Activated naive CD8-positive, alpha-beta T cell treated with anti-CD3 and anti-CD28 coated beads, Interleukin-2, amount 10 ng/mL, durations not matched to agents 7 days and 5 days (primary cell): ENCODE measurements at regions not wholly inside any gene's neighbourhood (a gene's known extent, or its start where the extent isn't known, plus 50 kb on each side); places are given as distances from the start of the nearest gene placed in this dataset.

Source experiments
- ATAC-seq: fragments of 150-1000 bp; cut with Tn5 transposase; one replicate; pipeline ENCODE4 v1.10.0; 2021; ENCODE audit warnings: low read depth, moderate library complexity
- POLR2A ChIA-PET: fragments of 350-600 bp; sonication (Branson Sonifier 250); formaldehyde crosslinking; loops from one replicate; lab custom pipeline; 2021; ENCODE audit warnings: antibody characterized with exemption; lab: Charles Lee
- DNase-seq: peaks from one replicate; pipeline ENCODE4 v3.0.0; 2021
- H3K27ac Mint-ChIP-seq: one replicate; pipeline ENCODE4 v1.8.0; 2022; ENCODE audit warnings: mild to moderate bottlenecking, mixed read lengths
- H3K27me3 Mint-ChIP-seq: one replicate; pipeline ENCODE4 v1.8.0; 2022; ENCODE audit warnings: mild to moderate bottlenecking, moderate library complexity, mixed read lengths
- H3K36me3 Mint-ChIP-seq: one replicate; pipeline ENCODE4 v1.8.0; 2021; ENCODE audit warnings: mild to moderate bottlenecking, mixed read lengths
- H3K4me1 Mint-ChIP-seq: one replicate; pipeline ENCODE4 v1.8.0; 2021; ENCODE audit warnings: mixed read lengths
- H3K4me3 Mint-ChIP-seq: one replicate; pipeline ENCODE4 v1.8.0; 2022; ENCODE audit warnings: mild to moderate bottlenecking, moderate library complexity, mixed read lengths
- H3K9me3 Mint-ChIP-seq: one replicate; pipeline ENCODE4 v1.8.0; 2021; ENCODE audit warnings: mixed read lengths

DNA sequence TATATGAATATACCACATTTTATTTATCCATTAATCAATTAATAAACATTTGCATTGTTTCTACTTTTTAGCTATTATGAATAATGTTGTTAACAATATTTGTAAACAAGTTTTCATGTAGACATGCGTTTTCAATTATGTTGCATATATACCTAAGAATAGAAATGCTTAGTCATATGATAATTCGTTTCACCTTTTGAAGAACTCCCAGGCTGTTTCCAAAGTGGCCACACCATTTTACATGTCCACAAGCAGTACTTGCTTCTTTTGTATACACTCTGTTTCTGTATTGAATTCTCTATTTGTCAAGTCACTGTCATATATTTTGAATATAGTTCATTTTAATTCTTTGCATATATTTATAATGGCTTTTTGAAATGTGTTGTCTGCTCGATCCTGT is 206.9 kb upstream of the ZBTB20 start:
- POLR2A ChIA-PET, result no interaction called here
- no peak for ATAC-seq
- Mint-ChIP-seq H3K4me3 (no peak overlapping the region), H3K9me3 (no peaks in the 10 kb centered on the region), H3K27me3 (peaks cover 3% of the 10 kb centered on the region), H3K36me3 (peaks cover 2% of the 10 kb centered on the region), H3K27ac (no peak overlapping the region), H3K4me1 (no peaks in the 10 kb centered on the region)
- no peak for DNase-seq

DNA sequence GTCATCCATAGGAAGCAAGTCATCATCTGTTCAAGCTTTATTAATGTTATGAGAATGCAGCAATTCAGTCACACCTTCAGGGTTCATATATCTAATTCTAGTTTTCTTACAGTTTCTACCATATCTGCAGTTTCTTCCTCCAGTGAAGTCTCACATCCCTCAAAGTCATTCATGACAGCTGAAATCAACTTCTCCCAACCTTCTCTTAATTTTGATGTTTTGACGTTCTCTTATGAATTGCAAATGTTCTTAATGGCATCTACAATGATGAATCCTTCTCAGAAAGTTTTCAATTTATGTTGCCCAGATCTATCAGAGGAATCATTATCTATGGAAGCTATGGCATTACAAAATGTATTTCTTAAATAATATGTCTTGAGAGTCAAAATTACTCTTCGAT is 210.4 kb upstream of the ZBTB20 start:
- H3K9me3 Mint-ChIP-seq, result no peaks in the 10 kb centered on the region
- POLR2A ChIA-PET, result no interaction called here
- peaks cover 6% of the 10 kb centered on the region for H3K4me1 Mint-ChIP-seq
- ATAC-seq, result no peak
- H3K27ac Mint-ChIP-seq, result no peak overlapping the region
- H3K36me3 Mint-ChIP-seq, result peaks cover 2% of the 10 kb centered on the region
- no peak overlapping the region for H3K4me3 Mint-ChIP-seq
- no peak for DNase-seq
- no peaks in the 10 kb centered on the region for H3K27me3 Mint-ChIP-seq

DNA sequence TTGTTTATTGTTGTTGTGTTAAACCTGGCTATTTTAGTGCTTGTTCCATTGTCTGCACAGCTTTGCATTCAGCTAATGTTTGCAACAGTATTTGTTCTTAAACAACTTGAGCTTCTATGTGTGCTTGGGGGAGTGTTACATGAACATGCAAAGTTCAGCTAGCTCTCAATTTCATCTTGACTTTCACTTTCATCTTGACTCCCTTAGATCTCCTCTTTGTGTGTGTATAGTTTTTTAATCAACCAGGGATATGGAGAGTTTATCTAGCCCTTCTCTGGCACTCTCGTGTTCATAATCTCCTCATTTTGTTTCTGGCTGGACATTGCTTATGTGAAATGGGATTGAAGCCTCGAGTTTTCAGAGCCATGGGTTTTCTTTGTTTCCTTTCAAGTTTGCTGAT is 212.4 kb upstream of the ZBTB20 start:
- POLR2A ChIA-PET, result no interaction called here
- H3K36me3 Mint-ChIP-seq, result peaks cover 2% of the 10 kb centered on the region
- H3K4me3 Mint-ChIP-seq, result peak overlapping the region; percentile 63
- ATAC-seq, result peak; percentile 88
- H3K9me3 Mint-ChIP-seq, result peaks cover 3% of the 10 kb centered on the region
- DNase-seq, result no peak
- peaks cover 6% of the 10 kb centered on the region for H3K4me1 Mint-ChIP-seq
- H3K27ac Mint-ChIP-seq, result peak overlapping the region; percentile 83
- no peaks in the 10 kb centered on the region for H3K27me3 Mint-ChIP-seq

DNA sequence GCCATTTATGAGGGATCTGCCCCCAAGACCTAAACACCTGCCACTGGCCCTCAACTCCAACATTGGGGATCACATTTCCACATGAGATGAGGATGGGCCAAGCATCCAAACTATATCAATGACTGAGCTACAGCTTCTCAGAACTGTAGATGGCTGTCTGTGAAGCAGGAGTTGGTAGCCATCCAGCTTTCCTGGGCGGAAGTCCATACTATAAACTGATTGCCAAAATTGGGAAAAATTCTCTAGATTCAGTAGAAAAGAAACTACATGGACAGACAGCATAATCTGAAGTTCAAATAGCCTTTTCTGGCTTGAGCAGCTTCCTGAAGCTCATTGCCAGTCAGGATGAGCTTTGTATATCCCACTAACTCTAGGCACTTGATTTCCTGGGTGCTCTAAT is 214.7 kb upstream of the ZBTB20 start:
- Mint-ChIP-seq H3K4me3 (no peak overlapping the region), H3K27me3 (no peaks in the 10 kb centered on the region), H3K36me3 (peaks cover 2% of the 10 kb centered on the region), H3K4me1 (peaks cover 6% of the 10 kb centered on the region), H3K9me3 (peaks cover 3% of the 10 kb centered on the region), H3K27ac (no peak overlapping the region)
- DNase-seq (no peak), ATAC-seq (no peak)
- POLR2A ChIA-PET, result no interaction called here

DNA sequence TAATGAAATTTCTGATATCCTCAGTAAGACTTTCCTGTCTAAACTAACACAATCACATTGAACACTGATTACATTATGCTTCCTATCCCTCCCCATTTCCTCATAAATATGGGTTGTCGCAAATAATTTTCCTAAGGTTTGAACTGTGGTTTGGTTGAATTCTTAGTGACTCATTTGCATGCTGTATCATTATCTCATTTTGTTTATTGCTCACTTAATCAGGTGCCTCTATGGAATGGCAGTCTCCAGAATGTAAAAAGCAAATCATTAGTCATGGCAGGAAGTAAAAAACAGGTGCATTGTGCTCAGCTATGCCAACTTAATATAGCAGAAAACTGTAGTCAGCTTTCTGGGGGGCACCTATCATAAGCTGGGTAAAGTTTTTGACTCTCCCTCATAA is 216.0 kb upstream of the ZBTB20 start:
- peaks cover 3% of the 10 kb centered on the region for H3K9me3 Mint-ChIP-seq
- no peak for ATAC-seq
- no peak overlapping the region for H3K4me3 Mint-ChIP-seq
- DNase-seq, result no peak
- no peaks in the 10 kb centered on the region for H3K27me3 Mint-ChIP-seq
- POLR2A ChIA-PET, result no interaction called here
- peaks cover 6% of the 10 kb centered on the region for H3K4me1 Mint-ChIP-seq
- H3K36me3 Mint-ChIP-seq, result peaks cover 2% of the 10 kb centered on the region
- no peak overlapping the region for H3K27ac Mint-ChIP-seq

DNA sequence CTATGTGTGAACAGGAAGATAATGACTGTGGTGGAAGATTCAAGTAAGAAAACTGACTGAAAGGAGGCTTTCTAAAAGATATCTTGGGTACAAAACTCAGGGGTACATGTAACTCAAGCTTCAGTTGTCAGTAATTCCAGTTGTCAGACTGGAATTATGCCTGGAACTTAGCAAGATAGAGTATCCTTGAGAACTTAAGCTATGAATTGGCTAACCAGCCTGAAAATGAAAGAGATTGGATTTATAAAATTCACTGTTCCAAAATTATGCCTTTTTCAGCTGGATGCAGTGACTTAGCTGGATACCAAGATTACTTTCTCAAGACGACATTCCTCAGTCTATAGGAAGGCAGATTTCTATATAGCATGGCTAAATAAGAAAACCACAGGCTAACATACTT is 221.9 kb upstream of the ZBTB20 start:
- Mint-ChIP-seq H3K27ac (no peak overlapping the region), H3K9me3 (peaks cover 5% of the 10 kb centered on the region), H3K4me3 (no peak overlapping the region), H3K36me3 (no peaks in the 10 kb centered on the region), H3K27me3 (peaks cover 12% of the 10 kb centered on the region), H3K4me1 (no peaks in the 10 kb centered on the region)
- ATAC-seq, result no peak
- DNase-seq, result no peak
- POLR2A ChIA-PET, result no interaction called here

DNA sequence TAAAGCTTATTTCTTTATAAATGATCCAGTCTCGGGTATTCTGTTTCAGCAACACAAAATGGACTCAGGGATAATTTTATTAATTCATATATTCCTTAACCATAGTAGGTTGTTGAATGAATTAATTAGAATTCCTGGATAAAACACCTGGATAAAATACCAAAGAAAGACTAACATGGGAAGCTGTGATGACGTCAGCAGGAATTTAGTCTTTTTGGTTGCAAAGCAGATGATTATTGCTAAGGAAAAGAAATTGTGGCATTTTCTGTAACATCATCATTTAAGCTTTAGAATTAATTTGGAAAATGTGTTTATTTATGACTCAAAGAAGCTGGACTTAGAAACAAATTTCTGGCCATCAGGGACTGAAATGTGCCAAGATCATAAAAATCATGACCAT is 228.3 kb upstream of the ZBTB20 start:
- DNase-seq, result no peak
- POLR2A ChIA-PET, result no interaction called here
- no peak overlapping the region for H3K4me3 Mint-ChIP-seq
- no peak for ATAC-seq
- H3K9me3 Mint-ChIP-seq, result peaks cover 2% of the 10 kb centered on the region
- no peaks in the 10 kb centered on the region for H3K4me1 Mint-ChIP-seq
- H3K36me3 Mint-ChIP-seq, result no peaks in the 10 kb centered on the region
- H3K27me3 Mint-ChIP-seq, result peaks cover 15% of the 10 kb centered on the region
- H3K27ac Mint-ChIP-seq, result no peak overlapping the region

DNA sequence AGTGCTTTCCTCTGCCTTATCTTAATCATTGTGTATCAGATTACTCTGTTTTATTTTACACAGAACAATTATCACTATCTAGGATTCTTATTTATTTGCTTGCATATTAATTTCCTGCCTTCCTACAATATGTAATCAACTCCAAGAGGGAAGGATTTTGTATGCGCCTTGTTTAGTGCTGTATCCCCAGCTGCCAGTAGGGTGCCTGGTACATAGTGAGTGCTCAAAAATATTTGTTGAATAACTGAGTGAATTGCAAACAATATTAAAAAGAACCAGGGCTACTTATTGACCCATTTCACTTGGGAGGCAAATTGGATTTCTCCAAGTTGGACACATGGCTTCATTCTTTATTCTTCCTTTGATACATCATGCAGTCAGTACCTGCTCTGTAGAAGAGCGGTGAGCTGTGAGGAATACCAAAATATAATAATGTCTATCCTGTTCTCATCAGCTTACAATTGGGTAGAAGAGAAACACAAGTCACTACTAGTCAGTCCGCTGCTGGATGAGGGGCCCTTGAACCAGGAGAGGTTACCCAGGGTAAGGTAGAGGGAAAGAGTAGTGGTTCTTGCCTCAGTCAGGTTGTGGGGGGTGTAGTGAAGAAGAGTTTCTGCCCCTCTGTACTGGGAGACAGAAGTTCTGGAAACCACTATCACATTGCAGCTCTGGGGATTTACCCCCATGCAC is 233.9 kb upstream of the ZBTB20 start:
- Mint-ChIP-seq H3K9me3 (no peaks in the 10 kb centered on the region), H3K4me3 (no peak overlapping the region)

DNA sequence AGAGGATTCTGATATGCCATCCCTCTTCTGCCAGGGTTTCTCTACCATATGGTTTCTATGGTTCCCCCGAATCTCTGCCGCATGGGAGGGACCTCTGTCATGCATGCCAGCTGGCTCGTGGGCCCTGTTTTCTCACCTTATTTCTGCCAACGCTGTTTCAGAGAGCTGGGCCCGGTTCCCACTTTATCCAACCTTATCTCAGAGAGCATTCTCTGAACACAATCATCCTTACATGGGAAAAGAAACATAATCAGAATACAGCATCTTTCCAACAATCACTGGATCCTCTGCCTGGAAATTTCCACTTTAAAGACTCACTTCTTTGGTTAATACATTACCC is 234.5 kb upstream of the ZBTB20 start:
- H3K4me1 Mint-ChIP-seq, result no peaks in the 10 kb centered on the region
- no peak overlapping the region for H3K27ac Mint-ChIP-seq
- ATAC-seq (no peak), DNase-seq (no peak)
- H3K36me3 Mint-ChIP-seq, result no peaks in the 10 kb centered on the region
- no peak overlapping the region for H3K4me3 Mint-ChIP-seq
- no peaks in the 10 kb centered on the region for H3K9me3 Mint-ChIP-seq
- H3K27me3 Mint-ChIP-seq, result peaks cover 7% of the 10 kb centered on the region
- POLR2A ChIA-PET, result no interaction called here

More for the DNA sequence above, 233.9 kb upstream of the ZBTB20 start:
- DNase-seq (no peak), ATAC-seq (no peak)
- Mint-ChIP-seq H3K27me3 (peaks cover 6% of the 10 kb centered on the region), H3K27ac (no peak overlapping the region), H3K36me3 (no peaks in the 10 kb centered on the region), H3K4me1 (no peaks in the 10 kb centered on the region)
- POLR2A ChIA-PET, result no interaction called here

DNA sequence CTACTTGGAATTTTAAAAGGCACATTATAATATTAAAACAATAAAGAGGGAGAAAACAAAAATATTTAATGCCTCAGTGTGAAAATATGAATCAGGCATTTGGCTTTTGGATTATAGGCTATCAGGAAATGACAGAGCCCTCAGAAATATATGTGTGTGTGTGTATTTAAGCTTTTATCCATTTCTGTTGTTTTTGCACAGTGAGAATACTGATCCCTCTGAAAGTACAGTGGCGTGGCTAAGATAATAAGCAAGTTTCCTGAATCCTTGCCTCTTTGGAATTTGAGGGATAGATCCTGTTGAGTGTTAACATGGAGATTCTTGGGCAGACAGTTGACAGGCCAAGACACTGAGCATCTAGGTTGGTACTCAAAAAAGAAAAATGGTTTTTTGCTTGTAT is 234.8 kb upstream of the ZBTB20 start:
- ATAC-seq, result no peak
- POLR2A ChIA-PET, result no interaction called here
- no peaks in the 10 kb centered on the region for H3K36me3 Mint-ChIP-seq

DNA sequence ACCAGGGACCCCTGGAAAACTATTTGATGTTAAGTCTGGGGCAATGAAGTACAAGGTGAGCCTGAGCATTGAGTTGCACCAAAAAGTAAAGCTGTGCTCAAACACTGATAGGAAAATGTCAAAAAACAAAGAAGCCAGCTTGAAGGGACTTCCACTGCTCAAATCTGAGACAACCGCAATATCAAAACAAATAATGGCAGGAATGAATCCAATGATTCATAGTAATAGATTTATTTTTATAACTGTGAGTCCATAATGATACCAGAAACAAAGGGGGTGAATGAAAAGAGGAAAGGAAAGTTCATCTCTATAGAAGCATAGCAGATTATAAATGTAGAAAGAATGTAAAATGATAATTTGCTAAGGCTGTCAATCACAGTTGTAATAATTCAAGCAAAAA is 237.3 kb upstream of the ZBTB20 start:
- no peak overlapping the region for H3K27ac Mint-ChIP-seq
- POLR2A ChIA-PET, result no interaction called here

More for the DNA sequence above, 234.8 kb upstream of the ZBTB20 start:
- Mint-ChIP-seq H3K4me1 (no peaks in the 10 kb centered on the region), H3K27me3 (peaks cover 7% of the 10 kb centered on the region), H3K9me3 (no peaks in the 10 kb centered on the region), H3K4me3 (no peak overlapping the region), H3K27ac (no peak overlapping the region)
- DNase-seq, result no peak

DNA sequence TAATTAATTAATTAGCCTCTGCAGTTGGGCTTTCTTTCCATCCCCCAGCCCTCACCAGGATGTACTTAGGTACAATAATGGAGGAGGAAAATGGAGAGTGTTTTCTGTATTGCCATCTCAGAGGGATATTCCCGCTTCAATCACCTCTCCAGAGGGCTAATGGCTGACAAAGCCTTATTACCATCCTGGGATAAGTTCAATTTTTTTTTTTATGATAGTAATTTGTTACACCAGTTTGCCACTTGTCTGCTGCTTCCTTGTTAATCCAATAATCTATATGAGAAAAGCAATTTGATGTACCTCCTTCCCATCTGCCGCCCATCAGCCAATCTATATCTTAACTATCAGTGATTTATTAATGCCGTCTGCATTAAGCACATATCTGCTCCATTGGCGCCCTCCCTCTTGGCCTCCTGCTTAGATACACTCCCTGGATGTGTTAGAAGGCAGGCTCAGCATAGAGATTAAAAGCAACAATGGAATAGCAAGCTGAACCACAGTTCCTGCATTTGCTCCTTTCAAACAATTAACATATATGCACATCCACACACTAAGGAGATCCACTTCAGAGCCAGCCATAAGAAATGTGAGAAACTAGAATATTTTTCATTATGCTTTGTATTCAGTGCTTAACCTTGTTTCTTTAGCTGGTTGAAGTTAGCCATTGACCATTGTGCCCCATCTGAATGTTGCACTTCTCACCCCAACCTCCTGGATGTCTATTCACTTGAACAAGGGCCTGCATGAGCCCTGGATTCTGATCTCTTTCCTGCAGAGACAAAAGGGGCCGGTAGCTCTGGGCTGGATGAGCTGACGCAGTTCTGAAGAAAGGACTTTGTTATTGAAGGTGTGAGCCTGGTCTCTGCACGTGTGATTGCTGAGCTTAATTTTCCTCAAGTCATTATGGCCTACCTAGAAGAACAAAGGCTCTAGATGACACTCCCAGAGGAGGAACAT is 237.3 kb upstream of the GAP43 start:
- Mint-ChIP-seq H3K36me3 (no peaks in the 10 kb centered on the region), H3K9me3 (no peaks in the 10 kb centered on the region), H3K4me3 (no peak overlapping the region), H3K4me1 (no peaks in the 10 kb centered on the region), H3K27ac (no peak overlapping the region), H3K27me3 (peaks cover 7% of the 10 kb centered on the region)
- ATAC-seq, result no peak
- POLR2A ChIA-PET, result no interaction called here
- no peak for DNase-seq

More for the DNA sequence above, 237.3 kb upstream of the ZBTB20 start:
- Mint-ChIP-seq H3K4me1 (no peaks in the 10 kb centered on the region), H3K9me3 (no peaks in the 10 kb centered on the region), H3K4me3 (no peak overlapping the region), H3K36me3 (no peaks in the 10 kb centered on the region), H3K27me3 (peaks cover 7% of the 10 kb centered on the region)
- no peak for DNase-seq
- ATAC-seq, result no peak

DNA sequence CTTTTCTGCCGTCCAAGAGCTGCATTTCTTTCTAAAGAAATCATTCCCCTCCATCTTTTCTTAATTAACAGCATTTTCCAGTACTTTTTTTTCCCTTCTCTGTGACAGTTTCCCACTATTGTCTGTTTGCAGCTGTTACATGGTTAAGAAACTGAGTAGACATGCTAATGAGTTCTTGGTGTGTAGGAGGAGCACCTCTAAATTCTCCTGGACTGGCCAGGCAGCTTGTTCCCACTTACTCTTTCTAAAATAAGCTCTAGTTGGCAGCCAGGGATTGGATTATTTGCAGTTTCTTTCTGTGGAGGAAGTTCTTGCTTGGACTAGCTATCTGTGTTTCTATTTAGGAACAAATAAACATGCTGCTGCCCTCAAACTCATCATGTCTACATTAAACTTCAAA is 235.1 kb upstream of the GAP43 start:
- no peaks in the 10 kb centered on the region for H3K9me3 Mint-ChIP-seq
- POLR2A ChIA-PET, result no interaction called here

DNA sequence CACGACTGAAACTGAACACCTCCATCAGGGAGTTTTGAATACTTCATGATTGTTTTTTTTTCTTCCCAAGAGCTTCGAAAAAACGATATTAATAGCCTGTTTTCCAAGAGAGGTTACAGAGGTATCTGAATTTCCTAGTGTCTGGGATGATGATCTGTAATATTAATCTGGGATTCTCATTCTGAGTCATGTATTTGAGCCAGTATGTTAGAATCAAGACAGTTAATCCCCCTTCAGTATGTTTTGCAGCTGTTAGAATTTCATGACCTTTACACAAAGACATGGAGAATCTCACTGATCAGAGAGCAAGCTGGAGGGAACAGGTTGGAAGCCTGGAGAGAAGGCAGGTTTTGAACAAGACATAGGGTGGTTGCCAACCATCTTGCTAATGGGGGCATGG is 234.5 kb upstream of the GAP43 start:
- H3K4me3 Mint-ChIP-seq, result no peak overlapping the region
- no peaks in the 10 kb centered on the region for H3K9me3 Mint-ChIP-seq
- peaks cover 1% of the 10 kb centered on the region for H3K4me1 Mint-ChIP-seq
- H3K27ac Mint-ChIP-seq, result no peak overlapping the region
- POLR2A ChIA-PET, result no interaction called here
- no peaks in the 10 kb centered on the region for H3K36me3 Mint-ChIP-seq
- DNase-seq, result no peak
- ATAC-seq, result no peak
- peaks cover 7% of the 10 kb centered on the region for H3K27me3 Mint-ChIP-seq

More for the DNA sequence above, 235.1 kb upstream of the GAP43 start:
- Mint-ChIP-seq H3K4me3 (no peak overlapping the region), H3K4me1 (peaks cover 1% of the 10 kb centered on the region), H3K36me3 (no peaks in the 10 kb centered on the region), H3K27ac (no peak overlapping the region), H3K27me3 (peaks cover 7% of the 10 kb centered on the region)
- DNase-seq, result no peak
- no peak for ATAC-seq
